WTC11 (cell line): ENCODE measurements at regions not wholly inside any gene's neighbourhood (a gene's known extent, or its start where the extent isn't known, plus 50 kb on each side); places are given as distances from the start of the nearest gene placed in this dataset.

Experiments
- ATAC-seq: fragments of 200-7000 bp; cut with Tn5 transposase; 2 replicates; pipeline ENCODE4 v1.10.0; 2021; ENCODE audit warnings: mild to moderate bottlenecking, moderate library complexity
- CTCF ChIA-PET: fragments of 300-600 bp; sonication (Branson Sonifier 250); formaldehyde crosslinking; loops from one replicate; lab custom pipeline; 2021; ENCODE audit warnings: antibody characterized with exemption; lab: Charles Lee
- POLR2A ChIA-PET: fragments of 350-600 bp; sonication (Branson Sonifier 250); formaldehyde crosslinking; loops from one replicate; lab custom pipeline; 2021; ENCODE audit warnings: antibody characterized with exemption; lab: Charles Lee
- DNase-seq: peaks from one replicate; pipeline ENCODE4 v3.0.0; 2021; ENCODE audit warnings: low spot score
- H3K27ac Mint-ChIP-seq: 2 replicates; pipeline ENCODE4 v1.8.0; 2021; ENCODE audit warnings: mixed read lengths
- H3K27me3 Mint-ChIP-seq: 2 replicates; pipeline ENCODE4 v1.8.0; 2021; ENCODE audit warnings: low read depth, mild to moderate bottlenecking, moderate library complexity, mixed read lengths
- H3K36me3 Mint-ChIP-seq: 2 replicates; pipeline ENCODE4 v1.8.0; 2021; ENCODE audit warnings: mixed read lengths
- H3K4me1 Mint-ChIP-seq: 2 replicates; pipeline ENCODE4 v1.8.0; 2022; ENCODE audit warnings: mixed read lengths
- H3K4me3 Mint-ChIP-seq: 2 replicates; pipeline ENCODE4 v1.8.0; 2021; ENCODE audit warnings: mild to moderate bottlenecking, moderate library complexity, mixed read lengths
- H3K9me3 Mint-ChIP-seq: 2 replicates; pipeline ENCODE4 v1.8.0; 2021; ENCODE audit warnings: mixed read lengths
- ATF2 ChIP-seq: sonication (generic); formaldehyde crosslinking; IDR thresholded peaks from 2 replicates; pipeline ENCODE4 v1.8.1; 2022; ENCODE audit warnings: low read depth, missing genetic modification reagents, borderline replicate concordance
- CTCF ChIP-seq: fragments of 200-600 bp; IDR thresholded peaks from 2 replicates; pipeline ENCODE4 v1.8.0; 2022; ENCODE audit warnings: antibody characterized with exemption
- SMAD4 ChIP-seq: sonication (generic); formaldehyde crosslinking; IDR thresholded peaks from 2 replicates; pipeline ENCODE4 v1.8.0; 2022; ENCODE audit warnings: mild to moderate bottlenecking, missing genetic modification reagents
- ZBTB43 ChIP-seq: sonication (generic); formaldehyde crosslinking; IDR thresholded peaks from 2 replicates; pipeline ENCODE4 v1.8.1; 2023; ENCODE audit warnings: mild to moderate bottlenecking, missing genetic modification reagents
- ZNF396 ChIP-seq: fragments of 250-450 bp; sonication (Bioruptor Pico); IDR thresholded peaks from 2 replicates; pipeline ENCODE4 v1.8.0; 2021; ENCODE audit warnings: mild to moderate bottlenecking, moderate library complexity, borderline replicate concordance
- TF ChIP-seq, protein P1 (sequence below): fragments of 250-450 bp; sonication (Bioruptor Pico); conservative IDR thresholded peaks from 2 replicates; pipeline ENCODE4 v1.9.0; 2021; ENCODE audit warnings: mild to moderate bottlenecking
- TF ChIP-seq, protein P2 (sequence below): sonication (generic); formaldehyde crosslinking; IDR thresholded peaks from 2 replicates; pipeline ENCODE4 v1.8.0; 2022; ENCODE audit warnings: mild to moderate bottlenecking, missing genetic modification reagents
- TF ChIP-seq, protein P3 (sequence below): sonication (generic); formaldehyde crosslinking; IDR thresholded peaks from 2 replicates; pipeline ENCODE4 v1.8.1; 2022; ENCODE audit warnings: mild to moderate bottlenecking, moderate library complexity, missing genetic modification reagents
- TF ChIP-seq, protein P4 (sequence below): sonication (generic); formaldehyde crosslinking; conservative IDR thresholded peaks from 2 replicates; pipeline ENCODE4 v1.8.1; 2022; ENCODE audit warnings: mild to moderate bottlenecking, missing genetic modification reagents
- TF ChIP-seq, protein P5 (sequence below): sonication (generic); formaldehyde crosslinking; IDR thresholded peaks from 2 replicates; pipeline ENCODE4 v1.8.1; 2023; ENCODE audit warnings: mild to moderate bottlenecking, missing genetic modification reagents, moderate library complexity

GRCh38 chr16:49015225-49015592 lies 266.4 kb downstream of the CBLN1 start (continued):
- TF ChIP-seq ZBTB43 (CRISPR knock-in tag) (no peak), SMAD4 (CRISPR knock-in tag) (no peak), CTCF (no peak), ZNF396 (CRISPR knock-in tag) (no peak)
- TF ChIP-seq, protein P1, sequence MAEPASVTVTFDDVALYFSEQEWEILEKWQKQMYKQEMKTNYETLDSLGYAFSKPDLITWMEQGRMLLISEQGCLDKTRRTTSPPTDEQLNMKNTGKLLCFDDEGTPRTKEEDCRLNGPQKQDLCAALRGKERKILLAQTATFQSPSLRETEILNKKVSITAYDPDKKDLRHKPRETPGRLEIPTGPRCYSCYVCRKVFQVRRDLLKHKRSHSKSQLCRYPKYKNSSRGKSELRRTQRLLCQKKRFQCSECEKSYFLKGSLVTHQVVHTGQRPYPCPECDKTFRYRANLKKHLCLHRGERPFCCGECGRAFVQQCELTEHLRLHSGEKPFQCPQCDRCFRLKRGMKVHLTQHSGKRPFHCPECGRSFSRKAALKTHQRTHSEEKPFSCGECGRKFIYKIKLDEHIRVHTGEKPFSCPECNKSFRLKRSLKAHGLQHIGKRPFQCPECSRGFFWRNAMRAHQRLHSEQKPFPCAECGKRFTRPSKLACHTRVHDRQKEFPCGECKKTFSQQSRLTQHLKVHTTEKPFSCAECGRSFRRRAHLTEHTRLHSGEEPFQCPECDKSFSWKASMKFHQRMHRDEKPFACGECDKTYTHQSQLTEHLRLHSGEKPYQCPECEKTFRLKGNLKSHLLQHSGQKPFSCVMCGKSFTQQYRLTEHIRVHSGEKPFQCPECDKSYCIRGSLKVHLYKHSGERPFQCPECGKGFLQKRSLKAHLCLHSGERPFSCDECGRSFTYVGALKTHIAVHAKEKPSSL (CRISPR knock-in tag) = no peak
- TF ChIP-seq, protein P2, sequence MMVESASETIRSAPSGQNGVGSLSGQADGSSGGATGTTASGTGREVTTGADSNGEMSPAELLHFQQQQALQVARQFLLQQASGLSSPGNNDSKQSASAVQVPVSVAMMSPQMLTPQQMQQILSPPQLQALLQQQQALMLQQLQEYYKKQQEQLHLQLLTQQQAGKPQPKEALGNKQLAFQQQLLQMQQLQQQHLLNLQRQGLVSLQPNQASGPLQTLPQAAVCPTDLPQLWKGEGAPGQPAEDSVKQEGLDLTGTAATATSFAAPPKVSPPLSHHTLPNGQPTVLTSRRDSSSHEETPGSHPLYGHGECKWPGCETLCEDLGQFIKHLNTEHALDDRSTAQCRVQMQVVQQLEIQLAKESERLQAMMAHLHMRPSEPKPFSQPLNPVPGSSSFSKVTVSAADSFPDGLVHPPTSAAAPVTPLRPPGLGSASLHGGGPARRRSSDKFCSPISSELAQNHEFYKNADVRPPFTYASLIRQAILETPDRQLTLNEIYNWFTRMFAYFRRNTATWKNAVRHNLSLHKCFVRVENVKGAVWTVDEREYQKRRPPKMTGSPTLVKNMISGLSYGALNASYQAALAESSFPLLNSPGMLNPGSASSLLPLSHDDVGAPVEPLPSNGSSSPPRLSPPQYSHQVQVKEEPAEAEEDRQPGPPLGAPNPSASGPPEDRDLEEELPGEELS (CRISPR knock-in tag) = no peak
- TF ChIP-seq, protein P3, sequence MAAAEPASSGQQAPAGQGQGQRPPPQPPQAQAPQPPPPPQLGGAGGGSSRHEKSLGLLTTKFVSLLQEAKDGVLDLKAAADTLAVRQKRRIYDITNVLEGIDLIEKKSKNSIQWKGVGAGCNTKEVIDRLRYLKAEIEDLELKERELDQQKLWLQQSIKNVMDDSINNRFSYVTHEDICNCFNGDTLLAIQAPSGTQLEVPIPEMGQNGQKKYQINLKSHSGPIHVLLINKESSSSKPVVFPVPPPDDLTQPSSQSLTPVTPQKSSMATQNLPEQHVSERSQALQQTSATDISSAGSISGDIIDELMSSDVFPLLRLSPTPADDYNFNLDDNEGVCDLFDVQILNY (CRISPR knock-in tag) = no peak

GRCh38 chr16:49014277-49015224 lies 267.1 kb downstream of the CBLN1 start:
- no peak for ATAC-seq
- H3K9me3 Mint-ChIP-seq = peaks cover 2% of the 10 kb centered on the region

More at GRCh38 chr16:49014277-49015224, 267.1 kb downstream of the CBLN1 start:
- Mint-ChIP-seq H3K36me3 (no peaks in the 10 kb centered on the region), H3K27me3 (peaks cover under 1% of the 10 kb centered on the region), H3K4me1 (peaks cover 21% of the 10 kb centered on the region), H3K4me3 (no peak overlapping the region), H3K27ac (no peak overlapping the region)
- ChIA-PET CTCF (interaction anchor here (1.1 to 1.6 kb wide), 2 partner anchors 334 to 338 kb away, joined by 4 to 8 read pairs; no protein-coding TSS in a partner anchor), POLR2A (no interaction called here)
- no peak for TF ChIP-seq ATF2 (CRISPR knock-in tag)
- TF ChIP-seq, protein P4, sequence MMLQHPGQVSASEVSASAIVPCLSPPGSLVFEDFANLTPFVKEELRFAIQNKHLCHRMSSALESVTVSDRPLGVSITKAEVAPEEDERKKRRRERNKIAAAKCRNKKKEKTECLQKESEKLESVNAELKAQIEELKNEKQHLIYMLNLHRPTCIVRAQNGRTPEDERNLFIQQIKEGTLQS (CRISPR knock-in tag) = no peak
- TF ChIP-seq, protein P5, sequence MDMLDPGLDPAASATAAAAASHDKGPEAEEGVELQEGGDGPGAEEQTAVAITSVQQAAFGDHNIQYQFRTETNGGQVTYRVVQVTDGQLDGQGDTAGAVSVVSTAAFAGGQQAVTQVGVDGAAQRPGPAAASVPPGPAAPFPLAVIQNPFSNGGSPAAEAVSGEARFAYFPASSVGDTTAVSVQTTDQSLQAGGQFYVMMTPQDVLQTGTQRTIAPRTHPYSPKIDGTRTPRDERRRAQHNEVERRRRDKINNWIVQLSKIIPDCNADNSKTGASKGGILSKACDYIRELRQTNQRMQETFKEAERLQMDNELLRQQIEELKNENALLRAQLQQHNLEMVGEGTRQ (CRISPR knock-in tag) = no peak
- DNase-seq = no peak
